SK-N-SH (cell line): ENCODE measurements at regions not wholly inside any gene's neighbourhood (a gene's known extent, or its start where the extent isn't known, plus 50 kb on each side); places are given as distances from the start of the nearest gene placed in this dataset.

Experiments
- CTCF ChIA-PET: fragments of 300-600, 350-600 bp; formaldehyde crosslinking; extraction: SDS; loops from one replicate; lab custom pipeline; 2021; lab: Yijun Ruan, JAX
- POLR2A ChIA-PET: fragments of 350-600 bp; sonication (Branson Sonifier 250); formaldehyde crosslinking; extraction: SDS; loops from one replicate; lab custom pipeline; 2020; ENCODE audit warnings: antibody characterized with exemption, inconsistent platforms; lab: Yijun Ruan, JAX
- DNase-seq: peaks from one replicate; pipeline ENCODE4 v3.0.0; 2012
- H2AFZ ChIP-seq: fragments of 200-600 bp; sonication (generic); 2 replicates; pipeline ENCODE4 v1.8.1; 2016; ENCODE audit warnings: antibody characterized with exemption, mild to moderate bottlenecking, low read depth
- H3F3A ChIP-seq: fragments of 200-600 bp; sonication (generic); replicated peaks from 2 replicates; pipeline ENCODE3; 2016; ENCODE audit warnings: antibody characterized with exemption, mild to moderate bottlenecking; ENCODE audit not compliant: insufficient read depth
- H3K27ac ChIP-seq, 2 experiments: fragments of 200-500 bp in 1 of 2; fragments of 200-600 bp in 1 of 2; sonication (Bioruptor generic) in 1 of 2; sonication (generic), shearing (Covaris generic) in 1 of 2; 2 replicates each; pipeline versions ENCODE4 v1.5.1 to v1.6.1; 2014 to 2016; ENCODE audit warnings: low read depth in 2 of 2, inconsistent platforms in 1 of 2, low read length in 1 of 2, mild to moderate bottlenecking in 1 of 2, mixed read lengths in 1 of 2
- H3K27me3 ChIP-seq: fragments of 200-600 bp; sonication (generic), shearing (Covaris generic); 2 replicates; pipeline ENCODE4 v1.6.1; 2016; ENCODE audit warnings: mixed run types; ENCODE audit not compliant: insufficient read depth
- H3K36me3 ChIP-seq, 2 experiments: fragments of 200-500 bp in 1 of 2; fragments of 200-600 bp in 1 of 2; sonication (Bioruptor generic) in 1 of 2; sonication (generic) in 1 of 2; replicated peaks in 1 of 2; 2 replicates each; pipeline versions ENCODE3 to v1.5.1; 2014 to 2016; ENCODE audit warnings: low read length in 1 of 2, mild to moderate bottlenecking in 1 of 2; ENCODE audit not compliant: insufficient read depth in 2 of 2, control insufficient read depth in 1 of 2
- H3K4me1 ChIP-seq, 2 experiments: fragments of 200-500 bp in 1 of 2; fragments of 200-600 bp in 1 of 2; sonication (Bioruptor generic) in 1 of 2; sonication (generic), shearing (Covaris generic) in 1 of 2; 2 replicates each; pipeline versions ENCODE4 v1.5.1 to v1.6.1; 2014 to 2016; ENCODE audit warnings: low read depth in 1 of 2, low read length in 1 of 2, mixed run types in 1 of 2; ENCODE audit not compliant: insufficient read depth in 2 of 2, control insufficient read depth in 1 of 2
- H3K4me2 ChIP-seq: fragments of 200-600 bp; sonication (generic), shearing (Covaris generic); 2 replicates; pipeline ENCODE4 v1.6.1; 2017; ENCODE audit warnings: mixed run types
- H3K4me3 ChIP-seq, 2 experiments: fragments of 200-500 bp in 1 of 2; fragments of 200-600 bp in 1 of 2; sonication (Bioruptor generic) in 1 of 2; sonication (generic), shearing (Covaris generic) in 1 of 2; 2 replicates each; pipeline versions ENCODE4 v1.5.1 to v1.8.1; 2014 to 2016; ENCODE audit warnings: low read depth in 2 of 2, inconsistent platforms in 1 of 2, low read length in 1 of 2, mild to moderate bottlenecking in 1 of 2, mixed read lengths in 1 of 2, moderate library complexity in 1 of 2
- H3K79me2 ChIP-seq: fragments of 200-600 bp; sonication (generic); 2 replicates; pipeline ENCODE4 v1.8.1; 2017; ENCODE audit warnings: mild to moderate bottlenecking; ENCODE audit not compliant: insufficient read depth
- H3K9ac ChIP-seq: fragments of 200-600 bp; sonication (generic); 2 replicates; pipeline ENCODE4 v1.6.1; 2017; ENCODE audit warnings: mixed run types
- H3K9me2 ChIP-seq: fragments of 200-600 bp; sonication (generic); 2 replicates; pipeline ENCODE4 v1.6.1; 2017; ENCODE audit warnings: mixed run types
- H3K9me3 ChIP-seq: fragments of 200-600 bp; sonication (generic); 2 replicates; pipeline ENCODE4 v1.6.1; 2017; ENCODE audit warnings: mixed run types, mild to moderate bottlenecking, moderate library complexity
- H4K20me1 ChIP-seq: fragments of 200-600 bp; sonication (generic); 2 replicates; pipeline ENCODE4 v1.6.1; 2017; ENCODE audit warnings: mild to moderate bottlenecking, mixed run types; ENCODE audit not compliant: insufficient read depth
- CHD2 ChIP-seq: fragments of 150-350 bp; IDR thresholded peaks from 2 replicates; pipeline ENCODE4 v1.6.1; 2018; ENCODE audit warnings: low read length; ENCODE audit not compliant: partially characterized antibody
- EP300 ChIP-seq, 2 experiments: IDR thresholded peaks; 2 replicates each; pipeline versions ENCODE4 v1.4.0 to v1.6.1; 2012; ENCODE audit warnings: borderline replicate concordance in 1 of 2, low read depth in 1 of 2, low read length in 1 of 2
- EZH2phosphoT487 ChIP-seq: fragments of 200-600 bp; sonication (generic); IDR thresholded peaks from 2 replicates; pipeline ENCODE4 v1.6.1; 2017; ENCODE audit warnings: low read depth, mixed run types, mild to moderate bottlenecking, antibody characterized with exemption, moderate library complexity, borderline replicate concordance
- FOSL2 ChIP-seq: IDR thresholded peaks from 2 replicates; pipeline ENCODE4 v1.4.0; 2012; ENCODE audit warnings: low read depth, mild to moderate bottlenecking, moderate library complexity, borderline replicate concordance
- IRF3 ChIP-seq: fragments of 150-350 bp; IDR thresholded peaks from 2 replicates; pipeline ENCODE4 v1.6.1; 2016; ENCODE audit warnings: mild to moderate bottlenecking, low read depth, low read length
- JUND ChIP-seq: IDR thresholded peaks from 2 replicates; pipeline ENCODE4 v1.4.0; 2012
- MEF2A ChIP-seq: IDR thresholded peaks from 2 replicates; pipeline ENCODE4 v1.4.0; 2012; ENCODE audit warnings: low read depth, borderline replicate concordance
- NFIC ChIP-seq: IDR thresholded peaks from 2 replicates; pipeline ENCODE4 v1.4.0; 2012; ENCODE audit warnings: borderline replicate concordance
- POLR2AphosphoS5 ChIP-seq: IDR thresholded peaks from 2 replicates; pipeline ENCODE4 v1.6.1; 2012; ENCODE audit warnings: low read depth, low read length
- RAD21 ChIP-seq: IDR thresholded peaks from 2 replicates; pipeline ENCODE4 v1.6.1; 2012; ENCODE audit warnings: mild to moderate bottlenecking, low read length
- RFX5 ChIP-seq: IDR thresholded peaks from 2 replicates; pipeline ENCODE4 v1.6.1; 2012; ENCODE audit warnings: mild to moderate bottlenecking, improper control_type of control experiment, low read length
- SIN3A ChIP-seq: IDR thresholded peaks from 2 replicates; pipeline ENCODE4 v1.6.1; 2012; ENCODE audit warnings: low read depth, mild to moderate bottlenecking, low read length, moderate library complexity, borderline replicate concordance
- SMC3 ChIP-seq: IDR thresholded peaks from 2 replicates; pipeline ENCODE4 v1.6.1; 2012; ENCODE audit warnings: low read depth, low read length, improper control_type of control experiment
- TAF1 ChIP-seq: IDR thresholded peaks from 2 replicates; pipeline ENCODE4 v1.6.1; 2012; ENCODE audit warnings: low read depth, mild to moderate bottlenecking, low read length, moderate library complexity, borderline replicate concordance
- TCF12 ChIP-seq: IDR thresholded peaks from 2 replicates; pipeline ENCODE4 v1.4.0; 2012
- TEAD4 ChIP-seq: IDR thresholded peaks from 2 replicates; pipeline ENCODE4 v1.4.0; 2012; ENCODE audit warnings: mild to moderate bottlenecking, borderline replicate concordance; ENCODE audit not compliant: insufficient read depth
- YY1 ChIP-seq: IDR thresholded peaks from 2 replicates; pipeline ENCODE4 v1.4.0; 2012; ENCODE audit warnings: low read depth, mild to moderate bottlenecking
- WGBS: methylation state at CpG from one replicate; pipeline ENCODE4 v1.1.6; 2017; ENCODE audit warnings: low lambda C conversion rate; 5-methylcytosine and 5-hydroxymethylcytosine counted together
- TF ChIP-seq, protein P1 (sequence below): IDR thresholded peaks from 2 replicates; pipeline ENCODE4 v1.6.1; 2012; ENCODE audit warnings: mild to moderate bottlenecking, low read depth, low read length, moderate library complexity
- TF ChIP-seq, protein P2 (sequence below): IDR thresholded peaks from 2 replicates; pipeline ENCODE4 v1.4.0; 2012; ENCODE audit warnings: low read depth
- TF ChIP-seq, protein P3 (sequence below): IDR thresholded peaks from 2 replicates; pipeline ENCODE4 v1.4.0; 2012; ENCODE audit warnings: low read depth, borderline replicate concordance
- TF ChIP-seq, protein P4 (sequence below): fragments of 200-600 bp; sonication (generic); IDR thresholded peaks from 2 replicates; pipeline ENCODE4 v1.6.1; 2017; ENCODE audit warnings: antibody characterized with exemption, mild to moderate bottlenecking, moderate library complexity

GRCh38 chr2:38142627-38143026, 66.7 kb upstream of the CYP1B1 start:
- WGBS = 83% methylated on average over 4 of the region's 4 CpGs
- H2AFZ ChIP-seq = no peak overlapping the region
- no peak overlapping the region for H3K4me3 ChIP-seq
- H4K20me1 ChIP-seq = no peaks in the 10 kb centered on the region
- peaks cover 26% of the 10 kb centered on the region for H3F3A ChIP-seq
- no peak overlapping the region for H3K4me2 ChIP-seq
- ChIA-PET CTCF (interaction anchor here (0.6 to 1.2 kb wide), 2 partner anchors 14 to 27 kb away, joined by 3 to 4 read pairs; no protein-coding TSS in a partner anchor), POLR2A (no interaction called here)
- no peak for TF ChIP-seq POLR2AphosphoS5
- no peak for TF ChIP-seq SIN3A
- no peak for TF ChIP-seq RFX5
- no peak for TF ChIP-seq RAD21
- TF ChIP-seq YY1 = no peak
- no peak for TF ChIP-seq TEAD4
- TF ChIP-seq, protein P1, sequence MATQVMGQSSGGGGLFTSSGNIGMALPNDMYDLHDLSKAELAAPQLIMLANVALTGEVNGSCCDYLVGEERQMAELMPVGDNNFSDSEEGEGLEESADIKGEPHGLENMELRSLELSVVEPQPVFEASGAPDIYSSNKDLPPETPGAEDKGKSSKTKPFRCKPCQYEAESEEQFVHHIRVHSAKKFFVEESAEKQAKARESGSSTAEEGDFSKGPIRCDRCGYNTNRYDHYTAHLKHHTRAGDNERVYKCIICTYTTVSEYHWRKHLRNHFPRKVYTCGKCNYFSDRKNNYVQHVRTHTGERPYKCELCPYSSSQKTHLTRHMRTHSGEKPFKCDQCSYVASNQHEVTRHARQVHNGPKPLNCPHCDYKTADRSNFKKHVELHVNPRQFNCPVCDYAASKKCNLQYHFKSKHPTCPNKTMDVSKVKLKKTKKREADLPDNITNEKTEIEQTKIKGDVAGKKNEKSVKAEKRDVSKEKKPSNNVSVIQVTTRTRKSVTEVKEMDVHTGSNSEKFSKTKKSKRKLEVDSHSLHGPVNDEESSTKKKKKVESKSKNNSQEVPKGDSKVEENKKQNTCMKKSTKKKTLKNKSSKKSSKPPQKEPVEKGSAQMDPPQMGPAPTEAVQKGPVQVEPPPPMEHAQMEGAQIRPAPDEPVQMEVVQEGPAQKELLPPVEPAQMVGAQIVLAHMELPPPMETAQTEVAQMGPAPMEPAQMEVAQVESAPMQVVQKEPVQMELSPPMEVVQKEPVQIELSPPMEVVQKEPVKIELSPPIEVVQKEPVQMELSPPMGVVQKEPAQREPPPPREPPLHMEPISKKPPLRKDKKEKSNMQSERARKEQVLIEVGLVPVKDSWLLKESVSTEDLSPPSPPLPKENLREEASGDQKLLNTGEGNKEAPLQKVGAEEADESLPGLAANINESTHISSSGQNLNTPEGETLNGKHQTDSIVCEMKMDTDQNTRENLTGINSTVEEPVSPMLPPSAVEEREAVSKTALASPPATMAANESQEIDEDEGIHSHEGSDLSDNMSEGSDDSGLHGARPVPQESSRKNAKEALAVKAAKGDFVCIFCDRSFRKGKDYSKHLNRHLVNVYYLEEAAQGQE = no peak
- no peak for TF ChIP-seq TCF12
- no peak for TF ChIP-seq NFIC
- TF ChIP-seq CHD2 = no peak
- TF ChIP-seq EZH2phosphoT487 = no peak
- no peak for TF ChIP-seq FOSL2
- no peak for TF ChIP-seq SMC3
- TF ChIP-seq, protein P2, sequence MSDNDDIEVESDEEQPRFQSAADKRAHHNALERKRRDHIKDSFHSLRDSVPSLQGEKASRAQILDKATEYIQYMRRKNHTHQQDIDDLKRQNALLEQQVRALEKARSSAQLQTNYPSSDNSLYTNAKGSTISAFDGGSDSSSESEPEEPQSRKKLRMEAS = no peak
- no peaks in the 10 kb centered on the region for H3K36me3 ChIP-seq
- no peaks in the 10 kb centered on the region for H3K79me2 ChIP-seq
- no peaks in the 10 kb centered on the region; a peak in 1 of 4 replicates for H3K4me1 ChIP-seq
- no peak overlapping the region for H3K9ac ChIP-seq
- H3K9me2 ChIP-seq = no peaks in the 10 kb centered on the region
- H3K9me3 ChIP-seq = 0 out of 2 replicates have a peak, but pooled peaks cover 2% of the 10 kb centered on the region
- no peak overlapping the region for H3K27ac ChIP-seq
- DNase-seq = no peak
- H3K27me3 ChIP-seq = no peaks in the 10 kb centered on the region

DNA sequence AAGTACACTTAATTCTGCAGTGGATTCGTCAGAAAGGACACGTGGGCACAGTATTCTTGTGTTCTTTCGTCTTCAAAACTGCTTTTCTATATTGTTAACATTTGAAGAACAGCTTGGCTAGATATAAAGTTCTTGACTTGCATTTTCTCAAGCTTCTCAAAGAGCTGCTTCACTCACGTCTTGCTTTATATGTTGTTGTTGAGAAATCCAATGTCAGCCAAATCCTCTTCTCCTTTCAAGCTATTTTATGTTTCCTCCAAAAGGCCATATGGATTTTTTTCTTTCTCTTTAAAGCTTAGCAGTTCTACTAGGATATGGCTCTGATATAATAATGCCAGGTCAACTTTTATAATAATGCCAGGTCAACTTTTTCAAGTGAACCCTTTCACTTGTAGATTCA, 65.5 kb upstream of the CYP1B1 start:
- DNase-seq = no peak
- Histone ChIP-seq H3K79me2 (no peaks in the 10 kb centered on the region), H3K36me3 (no peaks in the 10 kb centered on the region), H4K20me1 (no peaks in the 10 kb centered on the region), H2AFZ (no peak overlapping the region), H3K9me2 (no peaks in the 10 kb centered on the region), H3K4me2 (no peak overlapping the region), H3K4me1 (no peaks in the 10 kb centered on the region; a peak in 1 of 4 replicates), H3K9ac (no peak overlapping the region), H3F3A (peaks cover 15% of the 10 kb centered on the region), H3K27ac (no peak overlapping the region), H3K4me3 (no peak overlapping the region), H3K27me3 (no peaks in the 10 kb centered on the region), H3K9me3 (0 out of 2 replicates have a peak, but pooled peaks cover 2% of the 10 kb centered on the region)
- POLR2A ChIA-PET = no interaction called here
- CTCF ChIA-PET = interaction anchor here (1.2 to 1.7 kb wide), 2 partner anchors 26 to 65 kb away, joined by 3 to 4 read pairs; no protein-coding TSS in a partner anchor
- 70% methylated on average over 4 of the region's 4 CpGs for WGBS
- no peak for TF ChIP-seq RFX5
- TF ChIP-seq TEAD4 = no peak
- no peak for TF ChIP-seq IRF3
- no peak for TF ChIP-seq TAF1
- TF ChIP-seq, protein P3, sequence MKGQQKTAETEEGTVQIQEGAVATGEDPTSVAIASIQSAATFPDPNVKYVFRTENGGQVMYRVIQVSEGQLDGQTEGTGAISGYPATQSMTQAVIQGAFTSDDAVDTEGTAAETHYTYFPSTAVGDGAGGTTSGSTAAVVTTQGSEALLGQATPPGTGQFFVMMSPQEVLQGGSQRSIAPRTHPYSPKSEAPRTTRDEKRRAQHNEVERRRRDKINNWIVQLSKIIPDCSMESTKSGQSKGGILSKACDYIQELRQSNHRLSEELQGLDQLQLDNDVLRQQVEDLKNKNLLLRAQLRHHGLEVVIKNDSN = no peak
- TF ChIP-seq JUND = no peak
- TF ChIP-seq EP300 (IDR thresholded peaks at IDR 0.05; ENCODE audit: borderline replicate concordance in 1 of 2, low read depth in 1 of 2, low read length in 1 of 2) = no peak
- TF ChIP-seq MEF2A = no peak
- no peak for TF ChIP-seq POLR2AphosphoS5
- TF ChIP-seq, protein P4, sequence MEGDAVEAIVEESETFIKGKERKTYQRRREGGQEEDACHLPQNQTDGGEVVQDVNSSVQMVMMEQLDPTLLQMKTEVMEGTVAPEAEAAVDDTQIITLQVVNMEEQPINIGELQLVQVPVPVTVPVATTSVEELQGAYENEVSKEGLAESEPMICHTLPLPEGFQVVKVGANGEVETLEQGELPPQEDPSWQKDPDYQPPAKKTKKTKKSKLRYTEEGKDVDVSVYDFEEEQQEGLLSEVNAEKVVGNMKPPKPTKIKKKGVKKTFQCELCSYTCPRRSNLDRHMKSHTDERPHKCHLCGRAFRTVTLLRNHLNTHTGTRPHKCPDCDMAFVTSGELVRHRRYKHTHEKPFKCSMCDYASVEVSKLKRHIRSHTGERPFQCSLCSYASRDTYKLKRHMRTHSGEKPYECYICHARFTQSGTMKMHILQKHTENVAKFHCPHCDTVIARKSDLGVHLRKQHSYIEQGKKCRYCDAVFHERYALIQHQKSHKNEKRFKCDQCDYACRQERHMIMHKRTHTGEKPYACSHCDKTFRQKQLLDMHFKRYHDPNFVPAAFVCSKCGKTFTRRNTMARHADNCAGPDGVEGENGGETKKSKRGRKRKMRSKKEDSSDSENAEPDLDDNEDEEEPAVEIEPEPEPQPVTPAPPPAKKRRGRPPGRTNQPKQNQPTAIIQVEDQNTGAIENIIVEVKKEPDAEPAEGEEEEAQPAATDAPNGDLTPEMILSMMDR = no peak
- TF ChIP-seq EZH2phosphoT487 = no peak
